Right atrium auricular region (tissue), 2 donors: ENCODE measurements at regions not wholly inside any gene's neighbourhood (a gene's known extent, or its start where the extent isn't known, plus 50 kb on each side); places are given as distances from the start of the nearest gene placed in this dataset.

Experiments used
- DNase-seq: peaks from one replicate; pipeline ENCODE4 v3.0.0-alpha.2; 2019; ENCODE audit warnings: low spot score
- H3K27ac ChIP-seq, 2 donors: fragments of 200-600 bp; sonication (generic); 1 replicate in 1 of 2; 2 replicates in 1 of 2; pipeline ENCODE4 v1.5.1; 2016 to 2019
- H3K27me3 ChIP-seq, 2 donors: fragments of 200-600 bp; sonication (generic); one replicate each; pipeline versions ENCODE4 v1.5.1 to v1.6.0; 2017 to 2019
- H3K36me3 ChIP-seq: fragments of 200-600 bp; sonication (generic); one replicate; pipeline ENCODE4 v1.5.1; 2016
- H3K4me1 ChIP-seq, 2 donors: fragments of 200-600 bp; sonication (generic); one replicate each; pipeline versions ENCODE4 v1.5.1 to v1.6.0; 2017 to 2019
- H3K4me3 ChIP-seq, 2 donors: fragments of 200-600 bp; sonication (generic); 1 replicate in 1 of 2; 2 replicates in 1 of 2; pipeline ENCODE4 v1.5.1; 2017 to 2019; ENCODE audit warnings: mild to moderate bottlenecking in 1 of 2, moderate library complexity in 1 of 2
- H3K9me3 ChIP-seq, 2 donors: fragments of 200-600 bp; sonication (generic); one replicate each; pipeline ENCODE4 v1.5.1; 2019
- CTCF ChIP-seq, 2 donors: fragments of 200-600 bp; sonication (generic); IDR thresholded peaks; one replicate each; pipeline ENCODE4 v1.5.1; 2019; ENCODE audit warnings: antibody characterized with exemption in 2 of 2

- Histone ChIP-seq H3K4me3 (no peak overlapping the region), H3K27me3 (no peaks in the 10 kb centered on the region), H3K4me1 (no peaks in the 10 kb centered on the region), H3K9me3 (no peaks in the 10 kb centered on the region), H3K36me3 (no peaks in the 10 kb centered on the region), H3K27ac (no peak overlapping the region)
- no peak for DNase-seq
- TF ChIP-seq CTCF (IDR thresholded peaks at IDR 0.05), result no peak
Observed at GRCh38 chr2:58710795-58711279, 469.7 kb upstream of the FANCL start.

GRCh38 chr2:58709687-58710354 lies 468.7 kb upstream of the FANCL start:
- Histone ChIP-seq H3K36me3 (no peaks in the 10 kb centered on the region), H3K9me3 (no peaks in the 10 kb centered on the region), H3K27ac (no peak overlapping the region), H3K4me3 (no peak overlapping the region), H3K27me3 (no peaks in the 10 kb centered on the region), H3K4me1 (no peaks in the 10 kb centered on the region)
- DNase-seq, result no peak
- TF ChIP-seq CTCF (IDR thresholded peaks at IDR 0.05), result no peak

- no peak for DNase-seq
- TF ChIP-seq CTCF (IDR thresholded peaks at IDR 0.05), result no peak
- no peak overlapping the region for H3K27ac ChIP-seq
- no peaks in the 10 kb centered on the region for H3K27me3 ChIP-seq
- no peak overlapping the region for H3K4me3 ChIP-seq
- no peaks in the 10 kb centered on the region for H3K9me3 ChIP-seq
- H3K4me1 ChIP-seq, result no peaks in the 10 kb centered on the region
- no peaks in the 10 kb centered on the region for H3K36me3 ChIP-seq
Observed at GRCh38 chr2:58709274-58709673, 468.1 kb upstream of the FANCL start.

GRCh38 chr2:58708565-58708964 lies 467.4 kb upstream of the FANCL start:
- Histone ChIP-seq H3K27ac (no peak overlapping the region), H3K9me3 (no peaks in the 10 kb centered on the region), H3K4me3 (no peak overlapping the region), H3K4me1 (no peaks in the 10 kb centered on the region), H3K27me3 (no peaks in the 10 kb centered on the region), H3K36me3 (no peaks in the 10 kb centered on the region)
- no peak for TF ChIP-seq CTCF (IDR thresholded peaks at IDR 0.05)
- DNase-seq, result no peak

- DNase-seq, result no peak
- no peak for TF ChIP-seq CTCF (IDR thresholded peaks at IDR 0.05)
- Histone ChIP-seq H3K36me3 (no peaks in the 10 kb centered on the region), H3K4me3 (no peak overlapping the region), H3K27ac (no peak overlapping the region), H3K9me3 (no peaks in the 10 kb centered on the region), H3K4me1 (no peaks in the 10 kb centered on the region), H3K27me3 (no peaks in the 10 kb centered on the region)
Observed at GRCh38 chr2:58702302-58702885, 461.3 kb upstream of the FANCL start.
